ENCODE measurements at regions not wholly inside any gene's neighbourhood (a gene's known extent, or its start where the extent isn't known, plus 50 kb on each side); places are given as distances from the start of the nearest gene placed in this dataset.

DNA sequence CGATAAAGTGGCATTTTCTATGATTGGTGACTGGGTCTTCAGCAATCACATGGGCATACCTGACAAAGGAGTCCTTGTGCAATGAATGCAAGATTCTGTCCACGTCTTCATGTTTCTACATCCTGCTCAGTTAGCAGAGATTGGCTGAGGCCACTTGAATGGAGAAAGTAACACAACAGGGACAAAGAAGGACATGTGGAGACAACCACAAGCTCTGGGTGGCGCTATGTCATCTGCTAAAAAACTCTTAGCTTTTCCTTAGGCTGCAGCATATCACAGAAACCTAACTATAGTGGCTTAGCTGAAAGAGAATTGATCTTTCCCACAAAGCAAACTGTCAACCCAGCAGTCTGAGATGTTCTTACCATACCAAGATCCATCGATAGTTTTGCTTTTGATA is 1109.7 kb downstream of the SOCS6 start:
- TF ChIP-seq YY1 (IDR thresholded peaks at IDR 0.05; ENCODE audit: insufficient read depth, insufficient read length) (no peak), ZNF274 (IDR thresholded peaks at IDR 0.05; ENCODE audit: low read depth, low read length) (no peak), SUZ12 (IDR thresholded peaks at IDR 0.05; ENCODE audit: extremely low read depth, insufficient read depth, insufficient read length) (no peak)
